ENCODE measurements at regions not wholly inside any gene's neighbourhood (a gene's known extent, or its start where the extent isn't known, plus 50 kb on each side); places are given as distances from the start of the nearest gene placed in this dataset.

GRCh38 chr6:167664678-167665660, 161.7 kb upstream of the AFDN start:
- Histone ChIP-seq H3K9ac (ENCODE audit: insufficient read depth, low read depth, low read length) (no peak overlapping the region), H3K36me3 (replicated peaks in 1 of 2; ENCODE audit: control insufficient read depth in 1 of 2, insufficient read depth in 2 of 2, low read length in 2 of 2) (no peaks in the 10 kb centered on the region), H2AFZ (ENCODE audit: low read length) (no peak overlapping the region), H3K4me2 (ENCODE audit: low read depth, low read length) (no peak overlapping the region), H3K27me3 (ENCODE audit: control insufficient read depth in 1 of 2, insufficient read depth in 2 of 2, low read length in 2 of 2) (no peaks in the 10 kb centered on the region), H3K79me2 (ENCODE audit: insufficient read depth, low read length) (no peaks in the 10 kb centered on the region), H4K20me1 (ENCODE audit: insufficient read depth, low read length) (no peaks in the 10 kb centered on the region), H3K9me3 (ENCODE audit: low read length) (no peaks in the 10 kb centered on the region), H3K4me3 (replicated peaks in 1 of 3; ENCODE audit: insufficient read depth in 1 of 3, low read depth in 2 of 3, low read length in 3 of 3) (no peak overlapping the region), H3K4me1 (ENCODE audit: insufficient read depth, low read length) (peaks cover 98% of the 10 kb centered on the region), H3K27ac (ENCODE audit: extremely low read length, insufficient read depth, low read length) (no peak overlapping the region)
- FAIRE-seq, result no peak
- ATAC-seq, result no peak
- WGBS (ENCODE audit: low lambda C conversion rate), result 73% methylated on average over 15 of the region's 15 CpGs
- intact Hi-C loops (cut with micrococcal nuclease; ENCODE audit: unreplicated experiment), result no loop called here
- BruUV-seq (replicated peaks), result no TSS peak
- POLR2A ChIA-PET, result interaction anchor here (1.1 to 2.1 kb wide), 3 partner anchors 11 to 97 kb away, joined by 3 to 9 read pairs (median 3); no protein-coding TSS in a partner anchor
- CTCF ChIA-PET (ENCODE audit: low intra/inter-chr PET ratio, low total read pairs), result no interaction called here
- in situ Hi-C loops (cut with HindIII; ENCODE audit: extremely low pct_ligation_motif_present, low pct_unique_long_range_greater_than_20kb), result loop anchor here (5.0 kb wide), 1 partner anchor 98 kb away; no protein-coding TSS in a partner anchor
- DNase-seq (ENCODE audit: low spot score), result no peak
- TF ChIP-seq MNT (IDR thresholded peaks at IDR 0.05) (peak; percentile 98), ZNF383 (CRISPR knock-in tag; IDR thresholded peaks at IDR 0.05; ENCODE audit: borderline replicate concordance) (no peak), ZNF615 (CRISPR knock-in tag; IDR thresholded peaks at IDR 0.05; ENCODE audit: borderline replicate concordance) (no peak), ZNF879 (CRISPR knock-in tag; IDR thresholded peaks at IDR 0.05) (no peak), MXI1 (IDR thresholded peaks at IDR 0.05; ENCODE audit: borderline replicate concordance, low read depth, low read length) (no peak), TMF1 (CRISPR knock-in tag; IDR thresholded peaks at IDR 0.05; ENCODE audit: low read depth) (no peak), NR1H2 (CRISPR knock-in tag; IDR thresholded peaks at IDR 0.05; ENCODE audit: borderline replicate concordance, low read depth) (no peak), ZFP91 (CRISPR knock-in tag; IDR thresholded peaks at IDR 0.05; ENCODE audit: borderline replicate concordance) (0 out of 2 replicates have a peak, but pooled peaks have one; percentile 16), SAP130 (CRISPR knock-in tag; IDR thresholded peaks at IDR 0.05; ENCODE audit: low read depth) (no peak)
- TF ChIP-seq, protein P1, sequence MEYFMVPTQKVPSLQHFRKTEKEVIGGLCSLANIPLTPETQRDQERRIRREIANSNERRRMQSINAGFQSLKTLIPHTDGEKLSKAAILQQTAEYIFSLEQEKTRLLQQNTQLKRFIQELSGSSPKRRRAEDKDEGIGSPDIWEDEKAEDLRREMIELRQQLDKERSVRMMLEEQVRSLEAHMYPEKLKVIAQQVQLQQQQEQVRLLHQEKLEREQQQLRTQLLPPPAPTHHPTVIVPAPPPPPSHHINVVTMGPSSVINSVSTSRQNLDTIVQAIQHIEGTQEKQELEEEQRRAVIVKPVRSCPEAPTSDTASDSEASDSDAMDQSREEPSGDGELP (IDR thresholded peaks at IDR 0.05; ENCODE audit: borderline replicate concordance, low read depth), result no peak
- TF ChIP-seq, protein P2, sequence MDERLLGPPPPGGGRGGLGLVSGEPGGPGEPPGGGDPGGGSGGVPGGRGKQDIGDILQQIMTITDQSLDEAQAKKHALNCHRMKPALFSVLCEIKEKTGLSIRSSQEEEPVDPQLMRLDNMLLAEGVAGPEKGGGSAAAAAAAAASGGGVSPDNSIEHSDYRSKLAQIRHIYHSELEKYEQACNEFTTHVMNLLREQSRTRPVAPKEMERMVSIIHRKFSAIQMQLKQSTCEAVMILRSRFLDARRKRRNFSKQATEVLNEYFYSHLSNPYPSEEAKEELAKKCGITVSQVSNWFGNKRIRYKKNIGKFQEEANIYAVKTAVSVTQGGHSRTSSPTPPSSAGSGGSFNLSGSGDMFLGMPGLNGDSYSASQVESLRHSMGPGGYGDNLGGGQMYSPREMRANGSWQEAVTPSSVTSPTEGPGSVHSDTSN (CRISPR knock-in tag; IDR thresholded peaks at IDR 0.05), result 0 out of 2 replicates have a peak, but pooled peaks have one; percentile 9
- TF ChIP-seq, protein P3, sequence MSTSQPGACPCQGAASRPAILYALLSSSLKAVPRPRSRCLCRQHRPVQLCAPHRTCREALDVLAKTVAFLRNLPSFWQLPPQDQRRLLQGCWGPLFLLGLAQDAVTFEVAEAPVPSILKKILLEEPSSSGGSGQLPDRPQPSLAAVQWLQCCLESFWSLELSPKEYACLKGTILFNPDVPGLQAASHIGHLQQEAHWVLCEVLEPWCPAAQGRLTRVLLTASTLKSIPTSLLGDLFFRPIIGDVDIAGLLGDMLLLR (CRISPR knock-in tag; IDR thresholded peaks at IDR 0.05), result no peak
